ENCODE measurements at regions not wholly inside any gene's neighbourhood (a gene's known extent, or its start where the extent isn't known, plus 50 kb on each side); places are given as distances from the start of the nearest gene placed in this dataset.

DNA sequence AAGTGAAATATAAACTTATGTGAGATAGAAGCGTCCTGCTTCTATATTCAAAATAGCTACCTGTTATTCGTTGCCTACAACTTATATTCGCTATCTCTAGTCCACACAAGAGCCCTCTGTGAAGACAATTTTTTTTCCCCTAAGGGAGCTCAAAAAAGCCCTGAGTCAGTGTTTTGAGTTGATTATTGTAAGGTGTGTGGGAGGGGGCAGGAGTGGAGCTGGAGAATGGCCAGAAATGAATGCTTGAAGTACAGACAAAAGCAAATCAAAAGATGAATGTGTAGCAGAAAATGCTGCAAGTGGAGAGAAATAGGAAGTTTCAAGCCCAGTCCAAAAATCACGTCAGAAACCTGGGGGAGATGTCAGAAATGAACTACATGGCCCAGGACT is 655.0 kb upstream of the LCORL start:
- no peak for TF ChIP-seq EP300 (IDR thresholded peaks at IDR 0.05; ENCODE audit: borderline replicate concordance in 1 of 2, control insufficient read depth in 1 of 2, low read depth in 2 of 2, low read length in 2 of 2)
- TF ChIP-seq, protein P1, sequence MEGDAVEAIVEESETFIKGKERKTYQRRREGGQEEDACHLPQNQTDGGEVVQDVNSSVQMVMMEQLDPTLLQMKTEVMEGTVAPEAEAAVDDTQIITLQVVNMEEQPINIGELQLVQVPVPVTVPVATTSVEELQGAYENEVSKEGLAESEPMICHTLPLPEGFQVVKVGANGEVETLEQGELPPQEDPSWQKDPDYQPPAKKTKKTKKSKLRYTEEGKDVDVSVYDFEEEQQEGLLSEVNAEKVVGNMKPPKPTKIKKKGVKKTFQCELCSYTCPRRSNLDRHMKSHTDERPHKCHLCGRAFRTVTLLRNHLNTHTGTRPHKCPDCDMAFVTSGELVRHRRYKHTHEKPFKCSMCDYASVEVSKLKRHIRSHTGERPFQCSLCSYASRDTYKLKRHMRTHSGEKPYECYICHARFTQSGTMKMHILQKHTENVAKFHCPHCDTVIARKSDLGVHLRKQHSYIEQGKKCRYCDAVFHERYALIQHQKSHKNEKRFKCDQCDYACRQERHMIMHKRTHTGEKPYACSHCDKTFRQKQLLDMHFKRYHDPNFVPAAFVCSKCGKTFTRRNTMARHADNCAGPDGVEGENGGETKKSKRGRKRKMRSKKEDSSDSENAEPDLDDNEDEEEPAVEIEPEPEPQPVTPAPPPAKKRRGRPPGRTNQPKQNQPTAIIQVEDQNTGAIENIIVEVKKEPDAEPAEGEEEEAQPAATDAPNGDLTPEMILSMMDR (IDR thresholded peaks at IDR 0.05 in 2 of 3, conservative IDR thresholded peaks at IDR 0.05 in 1 of 3; ENCODE audit: control insufficient read depth in 2 of 3, extremely low read depth in 1 of 3, insufficient read depth in 1 of 3, low read depth in 3 of 3, low read length in 3 of 3), result no peak
- no peak for TF ChIP-seq RAD21 (IDR thresholded peaks at IDR 0.05; ENCODE audit: insufficient read depth, low read depth, low read length)
- TF ChIP-seq, protein P2, sequence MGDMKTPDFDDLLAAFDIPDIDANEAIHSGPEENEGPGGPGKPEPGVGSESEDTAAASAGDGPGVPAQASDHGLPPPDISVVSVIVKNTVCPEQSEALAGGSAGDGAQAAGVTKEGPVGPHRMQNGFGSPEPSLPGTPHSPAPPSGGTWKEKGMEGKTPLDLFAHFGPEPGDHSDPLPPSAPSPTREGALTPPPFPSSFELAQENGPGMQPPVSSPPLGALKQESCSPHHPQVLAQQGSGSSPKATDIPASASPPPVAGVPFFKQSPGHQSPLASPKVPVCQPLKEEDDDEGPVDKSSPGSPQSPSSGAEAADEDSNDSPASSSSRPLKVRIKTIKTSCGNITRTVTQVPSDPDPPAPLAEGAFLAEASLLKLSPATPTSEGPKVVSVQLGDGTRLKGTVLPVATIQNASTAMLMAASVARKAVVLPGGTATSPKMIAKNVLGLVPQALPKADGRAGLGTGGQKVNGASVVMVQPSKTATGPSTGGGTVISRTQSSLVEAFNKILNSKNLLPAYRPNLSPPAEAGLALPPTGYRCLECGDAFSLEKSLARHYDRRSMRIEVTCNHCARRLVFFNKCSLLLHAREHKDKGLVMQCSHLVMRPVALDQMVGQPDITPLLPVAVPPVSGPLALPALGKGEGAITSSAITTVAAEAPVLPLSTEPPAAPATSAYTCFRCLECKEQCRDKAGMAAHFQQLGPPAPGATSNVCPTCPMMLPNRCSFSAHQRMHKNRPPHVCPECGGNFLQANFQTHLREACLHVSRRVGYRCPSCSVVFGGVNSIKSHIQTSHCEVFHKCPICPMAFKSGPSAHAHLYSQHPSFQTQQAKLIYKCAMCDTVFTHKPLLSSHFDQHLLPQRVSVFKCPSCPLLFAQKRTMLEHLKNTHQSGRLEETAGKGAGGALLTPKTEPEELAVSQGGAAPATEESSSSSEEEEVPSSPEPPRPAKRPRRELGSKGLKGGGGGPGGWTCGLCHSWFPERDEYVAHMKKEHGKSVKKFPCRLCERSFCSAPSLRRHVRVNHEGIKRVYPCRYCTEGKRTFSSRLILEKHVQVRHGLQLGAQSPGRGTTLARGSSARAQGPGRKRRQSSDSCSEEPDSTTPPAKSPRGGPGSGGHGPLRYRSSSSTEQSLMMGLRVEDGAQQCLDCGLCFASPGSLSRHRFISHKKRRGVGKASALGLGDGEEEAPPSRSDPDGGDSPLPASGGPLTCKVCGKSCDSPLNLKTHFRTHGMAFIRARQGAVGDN (IDR thresholded peaks at IDR 0.05), result no peak
- TF ChIP-seq, protein P3, sequence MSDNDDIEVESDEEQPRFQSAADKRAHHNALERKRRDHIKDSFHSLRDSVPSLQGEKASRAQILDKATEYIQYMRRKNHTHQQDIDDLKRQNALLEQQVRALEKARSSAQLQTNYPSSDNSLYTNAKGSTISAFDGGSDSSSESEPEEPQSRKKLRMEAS (IDR thresholded peaks at IDR 0.05; ENCODE audit: low read depth, low read length), result no peak
- TF ChIP-seq EZH2 (IDR thresholded peaks at IDR 0.05; ENCODE audit: borderline replicate concordance, control insufficient read depth, low read depth, low read length), result no peak
- no peak for TF ChIP-seq SMAD1 (IDR thresholded peaks at IDR 0.05; ENCODE audit: low read depth, partially characterized antibody)
- TF ChIP-seq YY1 (IDR thresholded peaks at IDR 0.05; ENCODE audit: low read depth, low read length), result no peak
- TF ChIP-seq, protein P4, sequence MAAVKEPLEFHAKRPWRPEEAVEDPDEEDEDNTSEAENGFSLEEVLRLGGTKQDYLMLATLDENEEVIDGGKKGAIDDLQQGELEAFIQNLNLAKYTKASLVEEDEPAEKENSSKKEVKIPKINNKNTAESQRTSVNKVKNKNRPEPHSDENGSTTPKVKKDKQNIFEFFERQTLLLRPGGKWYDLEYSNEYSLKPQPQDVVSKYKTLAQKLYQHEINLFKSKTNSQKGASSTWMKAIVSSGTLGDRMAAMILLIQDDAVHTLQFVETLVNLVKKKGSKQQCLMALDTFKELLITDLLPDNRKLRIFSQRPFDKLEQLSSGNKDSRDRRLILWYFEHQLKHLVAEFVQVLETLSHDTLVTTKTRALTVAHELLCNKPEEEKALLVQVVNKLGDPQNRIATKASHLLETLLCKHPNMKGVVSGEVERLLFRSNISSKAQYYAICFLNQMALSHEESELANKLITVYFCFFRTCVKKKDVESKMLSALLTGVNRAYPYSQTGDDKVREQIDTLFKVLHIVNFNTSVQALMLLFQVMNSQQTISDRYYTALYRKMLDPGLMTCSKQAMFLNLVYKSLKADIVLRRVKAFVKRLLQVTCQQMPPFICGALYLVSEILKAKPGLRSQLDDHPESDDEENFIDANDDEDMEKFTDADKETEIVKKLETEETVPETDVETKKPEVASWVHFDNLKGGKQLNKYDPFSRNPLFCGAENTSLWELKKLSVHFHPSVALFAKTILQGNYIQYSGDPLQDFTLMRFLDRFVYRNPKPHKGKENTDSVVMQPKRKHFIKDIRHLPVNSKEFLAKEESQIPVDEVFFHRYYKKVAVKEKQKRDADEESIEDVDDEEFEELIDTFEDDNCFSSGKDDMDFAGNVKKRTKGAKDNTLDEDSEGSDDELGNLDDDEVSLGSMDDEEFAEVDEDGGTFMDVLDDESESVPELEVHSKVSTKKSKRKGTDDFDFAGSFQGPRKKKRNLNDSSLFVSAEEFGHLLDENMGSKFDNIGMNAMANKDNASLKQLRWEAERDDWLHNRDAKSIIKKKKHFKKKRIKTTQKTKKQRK (IDR thresholded peaks at IDR 0.05; ENCODE audit: low read depth, low read length), result no peak
- TF ChIP-seq POLR2AphosphoS5 (IDR thresholded peaks at IDR 0.05; ENCODE audit: low read length), result no peak
- no peak for TF ChIP-seq JUNB (IDR thresholded peaks at IDR 0.05)
- TF ChIP-seq SREBF1 (IDR thresholded peaks at IDR 0.05; ENCODE audit: low read length), result no peak
- TF ChIP-seq CHD2 (IDR thresholded peaks at IDR 0.05; ENCODE audit: borderline replicate concordance, low read depth, low read length), result no peak

All from GM12878 (cell line).